Calu3 (cell line): ENCODE measurements at regions not wholly inside any gene's neighbourhood (a gene's known extent, or its start where the extent isn't known, plus 50 kb on each side); places are given as distances from the start of the nearest gene placed in this dataset.

Experiments
- BruUV-seq: library from RNA; stranded (reverse); fragments of 400-500 nt; replicated peaks from 2 replicates; lab custom pipeline; 2021; lab: Mats Ljungman, UMichigan
- CTCF ChIA-PET: fragments of 300-600 bp; sonication (Branson Sonifier 250); formaldehyde crosslinking; loops from one replicate; lab custom pipeline; 2022; ENCODE audit warnings: antibody characterized with exemption; lab: Charles Lee
- DNase-seq: peaks from one replicate; pipeline ENCODE4 v3.0.0; 2022
- H3K27ac Mint-ChIP-seq: one replicate; pipeline ENCODE4 v1.8.0; 2022; ENCODE audit warnings: mixed read lengths; ENCODE audit not compliant: unreplicated experiment
- H3K27me3 Mint-ChIP-seq: one replicate; pipeline ENCODE4 v1.8.0; 2022; ENCODE audit warnings: mixed read lengths; ENCODE audit not compliant: unreplicated experiment
- H3K36me3 Mint-ChIP-seq: one replicate; pipeline ENCODE4 v1.8.0; 2022; ENCODE audit warnings: mild to moderate bottlenecking, moderate library complexity, mixed read lengths; ENCODE audit not compliant: insufficient read depth, unreplicated experiment
- H3K4me1 Mint-ChIP-seq: one replicate; pipeline ENCODE4 v1.8.0; 2022; ENCODE audit warnings: mild to moderate bottlenecking, low read depth, mixed read lengths; ENCODE audit not compliant: unreplicated experiment
- H3K4me3 Mint-ChIP-seq: one replicate; pipeline ENCODE4 v1.8.0; 2022; ENCODE audit warnings: mild to moderate bottlenecking, low read depth, moderate library complexity, mixed read lengths; ENCODE audit not compliant: unreplicated experiment
- H3K9me3 Mint-ChIP-seq: one replicate; pipeline ENCODE4 v1.8.0; 2022; ENCODE audit warnings: low read depth, mixed read lengths; ENCODE audit not compliant: unreplicated experiment
- CTCF ChIP-seq: fragments of 200-600 bp; IDR thresholded peaks from one replicate; pipeline ENCODE4 v1.8.0; 2022; ENCODE audit warnings: antibody characterized with exemption; ENCODE audit not compliant: unreplicated experiment
- intact Hi-C: fragments of 100-400 bp; cut with micrococcal nuclease; formaldehyde crosslinking; loops from one replicate; pipeline ENCODE4 v1.10.0; 2022; ENCODE audit not compliant: unreplicated experiment

GRCh38 chr5:23235246-23235645, 272.2 kb upstream of the PRDM9 start:
- TF ChIP-seq CTCF, result no peak
- BruUV-seq, result no TSS peak

GRCh38 chr5:23234197-23234596, 273.2 kb upstream of the PRDM9 start:
- no peaks in the 10 kb centered on the region for H3K27me3 Mint-ChIP-seq
- no peak for TF ChIP-seq CTCF
- CTCF ChIA-PET, result no interaction called here
- no peaks in the 10 kb centered on the region for H3K4me1 Mint-ChIP-seq
- H3K36me3 Mint-ChIP-seq, result no peaks in the 10 kb centered on the region
- BruUV-seq, result no TSS peak
- H3K9me3 Mint-ChIP-seq, result peaks cover 2% of the 10 kb centered on the region
- H3K4me3 Mint-ChIP-seq, result no peak overlapping the region
- DNase-seq, result no peak
- H3K27ac Mint-ChIP-seq, result no peak overlapping the region
- intact Hi-C loops, result no loop called here

More at GRCh38 chr5:23235246-23235645, 272.2 kb upstream of the PRDM9 start:
- Mint-ChIP-seq H3K4me1 (no peaks in the 10 kb centered on the region), H3K9me3 (peaks cover 2% of the 10 kb centered on the region), H3K27me3 (no peaks in the 10 kb centered on the region), H3K27ac (no peak overlapping the region), H3K36me3 (no peaks in the 10 kb centered on the region), H3K4me3 (no peak overlapping the region)
- no peak for DNase-seq
- intact Hi-C loops, result no loop called here
- CTCF ChIA-PET, result no interaction called here

GRCh38 chr5:23223846-23224245, 283.6 kb upstream of the PRDM9 start:
- Mint-ChIP-seq H3K36me3 (no peaks in the 10 kb centered on the region), H3K4me3 (no peak overlapping the region), H3K27ac (no peak overlapping the region), H3K4me1 (no peaks in the 10 kb centered on the region), H3K9me3 (peaks cover 16% of the 10 kb centered on the region), H3K27me3 (no peaks in the 10 kb centered on the region)
- no peak for DNase-seq
- CTCF ChIA-PET, result no interaction called here
- intact Hi-C loops, result no loop called here
- BruUV-seq, result no TSS peak
- TF ChIP-seq CTCF, result no peak

- TF ChIP-seq CTCF, result no peak
- DNase-seq, result no peak
- Mint-ChIP-seq H3K9me3 (peaks cover 17% of the 10 kb centered on the region), H3K36me3 (no peaks in the 10 kb centered on the region), H3K4me3 (no peak overlapping the region), H3K27ac (no peak overlapping the region), H3K27me3 (no peaks in the 10 kb centered on the region), H3K4me1 (no peaks in the 10 kb centered on the region)
- CTCF ChIA-PET, result interaction anchor here (0.6 kb wide), 1 partner anchor 23 kb away, joined by 6 read pairs; no protein-coding TSS in a partner anchor
- no TSS peak for BruUV-seq
- intact Hi-C loops, result no loop called here
These were observed 285.6 kb upstream of the PRDM9 start for GRCh38 chr5:23221831-23222230.
